Adrenal gland (tissue), 5 donors: ENCODE measurements at regions not wholly inside any gene's neighbourhood (a gene's known extent, or its start where the extent isn't known, plus 50 kb on each side); places are given as distances from the start of the nearest gene placed in this dataset.

ENCODE experiments used
- CTCF ChIP-seq, 6 experiments: fragments of 450-650 bp in 4 of 6; fragments of 200-600 bp in 2 of 6; sonication (generic) in 1 of 6; IDR thresholded peaks; 1 replicate in 5 of 6; 2 replicates in 1 of 6; pipeline versions ENCODE4 v1.5.1 to v1.8.0; 2016 to 2021; ENCODE audit warnings: antibody characterized with exemption in 6 of 6, mild to moderate bottlenecking in 2 of 6, moderate library complexity in 1 of 6
- POLR2A ChIP-seq, 2 donors: fragments of 450-650 bp; IDR thresholded peaks; one replicate each; pipeline ENCODE4 v1.6.1; 2017; ENCODE audit warnings: antibody characterized with exemption in 2 of 2, mild to moderate bottlenecking in 2 of 2, moderate library complexity in 1 of 2
- donor health status: DM: no; HTN: no; CAD: no.

GRCh38 chr6:86476311-86476710 lies 461.0 kb upstream of the HTR1E start:
- TF ChIP-seq CTCF (IDR thresholded peaks at IDR 0.05) (no peak), POLR2A (IDR thresholded peaks at IDR 0.05) (no peak)
